ENCODE measurements at regions not wholly inside any gene's neighbourhood (a gene's known extent, or its start where the extent isn't known, plus 50 kb on each side); places are given as distances from the start of the nearest gene placed in this dataset.
"Not testable (repeated sequence)": the region's sequence is repeated elsewhere in the genome, so short reads cannot be mapped to it uniquely, and the experiment has no call there.

DNA sequence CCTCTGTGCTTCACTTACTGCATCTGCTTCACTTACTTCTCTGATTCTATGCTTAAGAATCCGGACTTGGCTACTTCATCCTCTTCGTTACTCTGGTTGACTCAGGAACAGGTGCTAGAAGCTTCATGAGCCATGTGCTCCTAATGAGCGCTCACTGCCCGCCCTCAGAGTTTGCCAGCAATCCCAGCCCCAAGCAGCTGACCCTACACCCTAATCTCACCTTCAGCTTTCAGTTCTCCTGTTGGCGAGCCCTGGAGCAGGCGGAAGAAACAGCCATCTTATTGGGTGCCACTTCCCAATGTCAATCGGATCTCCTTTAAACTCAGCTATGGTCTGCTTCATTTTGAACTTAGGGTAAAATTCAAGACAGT, 61.3 kb downstream of the FOXA2 start:
- Histone ChIP-seq H3K9me3 (ENCODE audit: control insufficient read depth in 2 of 3, insufficient read depth in 1 of 3, low read length in 3 of 3) (no peaks in the 10 kb centered on the region), H3K9ac (ENCODE audit: low read length in 3 of 3) (no peak overlapping the region), H3K27ac (ENCODE audit: low read depth in 2 of 2, low read length in 2 of 2) (no peak overlapping the region), H3K4me3 (ENCODE audit: low read length in 3 of 3) (no peak overlapping the region), H3K4me1 (ENCODE audit: control insufficient read depth in 2 of 3, insufficient read depth in 2 of 3, low read depth in 1 of 3, low read length in 3 of 3) (no peaks in the 10 kb centered on the region), H3K27me3 (ENCODE audit: control insufficient read depth, insufficient read depth, low read length) (no peaks in the 10 kb centered on the region), H3K36me3 (ENCODE audit: control insufficient read depth in 2 of 3, insufficient read depth in 3 of 3, low read length in 3 of 3) (no peaks in the 10 kb centered on the region)
- TF ChIP-seq, protein P1, sequence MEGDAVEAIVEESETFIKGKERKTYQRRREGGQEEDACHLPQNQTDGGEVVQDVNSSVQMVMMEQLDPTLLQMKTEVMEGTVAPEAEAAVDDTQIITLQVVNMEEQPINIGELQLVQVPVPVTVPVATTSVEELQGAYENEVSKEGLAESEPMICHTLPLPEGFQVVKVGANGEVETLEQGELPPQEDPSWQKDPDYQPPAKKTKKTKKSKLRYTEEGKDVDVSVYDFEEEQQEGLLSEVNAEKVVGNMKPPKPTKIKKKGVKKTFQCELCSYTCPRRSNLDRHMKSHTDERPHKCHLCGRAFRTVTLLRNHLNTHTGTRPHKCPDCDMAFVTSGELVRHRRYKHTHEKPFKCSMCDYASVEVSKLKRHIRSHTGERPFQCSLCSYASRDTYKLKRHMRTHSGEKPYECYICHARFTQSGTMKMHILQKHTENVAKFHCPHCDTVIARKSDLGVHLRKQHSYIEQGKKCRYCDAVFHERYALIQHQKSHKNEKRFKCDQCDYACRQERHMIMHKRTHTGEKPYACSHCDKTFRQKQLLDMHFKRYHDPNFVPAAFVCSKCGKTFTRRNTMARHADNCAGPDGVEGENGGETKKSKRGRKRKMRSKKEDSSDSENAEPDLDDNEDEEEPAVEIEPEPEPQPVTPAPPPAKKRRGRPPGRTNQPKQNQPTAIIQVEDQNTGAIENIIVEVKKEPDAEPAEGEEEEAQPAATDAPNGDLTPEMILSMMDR (IDR thresholded peaks at IDR 0.05; ENCODE audit: borderline replicate concordance, extremely low read depth, insufficient read depth) = no peak
- DNase-seq (no peak), FAIRE-seq (no peak)
- intact Hi-C loops (cut with DNase I) = no loop called here

GRCh38 chr20:22522701-22523100, 61.7 kb downstream of the FOXA2 start:
- H3K4me3 ChIP-seq (ENCODE audit: low read length in 3 of 3) = no peak overlapping the region
- H3K4me1 ChIP-seq (ENCODE audit: control insufficient read depth in 2 of 3, insufficient read depth in 2 of 3, low read depth in 1 of 3, low read length in 3 of 3) = no peaks in the 10 kb centered on the region
- H3K27ac ChIP-seq (ENCODE audit: low read depth in 2 of 2, low read length in 2 of 2) = no peak overlapping the region
- FAIRE-seq = no peak
- TF ChIP-seq, protein P1 (IDR thresholded peaks at IDR 0.05; ENCODE audit: borderline replicate concordance, extremely low read depth, insufficient read depth) = no peak
- H3K9ac ChIP-seq (ENCODE audit: low read length in 3 of 3) = no peak overlapping the region
- H3K27me3 ChIP-seq (ENCODE audit: control insufficient read depth, insufficient read depth, low read length) = no peaks in the 10 kb centered on the region
- no peaks in the 10 kb centered on the region for H3K36me3 ChIP-seq (ENCODE audit: control insufficient read depth in 2 of 3, insufficient read depth in 3 of 3, low read length in 3 of 3)
- intact Hi-C loops (cut with DNase I) = no loop called here
- H3K9me3 ChIP-seq (ENCODE audit: control insufficient read depth in 2 of 3, insufficient read depth in 1 of 3, low read length in 3 of 3) = no peaks in the 10 kb centered on the region
- DNase-seq = no peak

DNA sequence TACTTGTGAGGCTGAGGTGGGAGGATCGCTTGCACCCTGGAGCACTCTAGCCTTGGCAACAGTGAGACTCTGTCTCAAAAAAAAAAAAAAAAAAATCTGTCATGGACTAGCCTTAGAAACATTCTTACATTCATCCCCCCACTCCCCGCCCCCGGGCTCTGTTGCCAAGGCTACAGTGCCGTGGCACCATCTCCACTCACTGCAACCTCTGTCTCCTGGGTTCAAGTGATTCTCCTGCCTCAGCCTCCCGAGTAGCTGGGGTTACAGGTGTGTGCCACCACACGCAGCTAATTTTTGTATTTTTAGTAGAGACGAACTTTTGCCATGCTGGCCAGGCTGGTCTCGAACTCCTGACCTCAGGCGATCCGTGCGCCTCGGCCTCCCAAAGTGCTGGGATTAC, 62.4 kb downstream of the FOXA2 start:
- intact Hi-C loops (cut with DNase I); H3K4me1 ChIP-seq (ENCODE audit: control insufficient read depth in 2 of 3, insufficient read depth in 2 of 3, low read depth in 1 of 3, low read length in 3 of 3); H3K9ac ChIP-seq (ENCODE audit: low read length in 3 of 3); H3K27me3 ChIP-seq (ENCODE audit: control insufficient read depth, insufficient read depth, low read length); H3K9me3 ChIP-seq (ENCODE audit: control insufficient read depth in 2 of 3, insufficient read depth in 1 of 3, low read length in 3 of 3); FAIRE-seq; DNase-seq; H3K27ac ChIP-seq (ENCODE audit: low read depth in 2 of 2, low read length in 2 of 2); H3K36me3 ChIP-seq (ENCODE audit: control insufficient read depth in 2 of 3, insufficient read depth in 3 of 3, low read length in 3 of 3); H3K4me3 ChIP-seq (ENCODE audit: low read length in 3 of 3): not testable (repeated sequence)

GRCh38 chr20:22520381-22520780, 64.0 kb downstream of the FOXA2 start:
- TF ChIP-seq, protein P1 (IDR thresholded peaks at IDR 0.05; ENCODE audit: borderline replicate concordance, extremely low read depth, insufficient read depth) = no peak

More at GRCh38 chr20:22520381-22520780, 64.0 kb downstream of the FOXA2 start:
- Histone ChIP-seq H3K9ac (ENCODE audit: low read length in 3 of 3) (no peak overlapping the region), H3K27me3 (ENCODE audit: control insufficient read depth, insufficient read depth, low read length) (no peaks in the 10 kb centered on the region), H3K4me1 (ENCODE audit: control insufficient read depth in 2 of 3, insufficient read depth in 2 of 3, low read depth in 1 of 3, low read length in 3 of 3) (no peaks in the 10 kb centered on the region), H3K4me3 (ENCODE audit: low read length in 3 of 3) (no peak overlapping the region), H3K36me3 (ENCODE audit: control insufficient read depth in 2 of 3, insufficient read depth in 3 of 3, low read length in 3 of 3) (no peaks in the 10 kb centered on the region), H3K27ac (ENCODE audit: low read depth in 2 of 2, low read length in 2 of 2) (no peak overlapping the region), H3K9me3 (ENCODE audit: control insufficient read depth in 2 of 3, insufficient read depth in 1 of 3, low read length in 3 of 3) (no peaks in the 10 kb centered on the region)
- intact Hi-C loops (cut with DNase I) = no loop called here
- DNase-seq (no peak), FAIRE-seq (no peak)
